Activated T-cell treated with anti-CD3 and anti-CD28 coated beads for 24 hours (primary cell): ENCODE measurements at regions not wholly inside any gene's neighbourhood (a gene's known extent, or its start where the extent isn't known, plus 50 kb on each side); places are given as distances from the start of the nearest gene placed in this dataset.

ENCODE experiments used
- DNase-seq: peaks from one replicate; pipeline ENCODE4 v3.0.0-alpha.2; 2020; ENCODE audit warnings: low read depth

DNA sequence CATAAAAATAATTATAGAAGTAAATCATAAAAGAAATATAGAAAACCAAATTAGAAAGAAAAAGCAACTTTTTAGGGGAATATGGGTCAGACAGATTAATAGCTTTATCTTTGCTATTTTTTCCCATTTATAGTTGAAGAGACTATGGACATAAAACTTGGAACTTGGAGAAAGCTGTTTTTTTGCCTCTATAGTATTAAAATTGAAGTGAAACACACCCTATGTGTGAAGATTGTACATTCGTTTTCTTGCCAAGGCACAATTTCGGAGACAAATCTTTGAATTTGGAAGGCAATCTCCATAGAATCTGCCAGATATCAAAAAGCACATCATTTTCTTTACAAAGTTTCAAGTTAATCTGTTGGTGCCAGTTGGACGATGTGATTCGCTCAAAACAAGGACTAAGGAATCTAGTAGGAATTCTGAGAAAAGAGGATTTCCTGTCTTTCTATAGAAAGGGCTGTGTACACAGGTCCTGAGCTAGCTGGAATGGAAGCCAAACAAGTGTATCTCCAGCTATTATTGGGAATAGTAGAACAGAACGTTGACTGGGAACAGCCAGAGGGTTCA is 156.3 kb downstream of the SLC7A11 start:
- no peak for DNase-seq

DNA sequence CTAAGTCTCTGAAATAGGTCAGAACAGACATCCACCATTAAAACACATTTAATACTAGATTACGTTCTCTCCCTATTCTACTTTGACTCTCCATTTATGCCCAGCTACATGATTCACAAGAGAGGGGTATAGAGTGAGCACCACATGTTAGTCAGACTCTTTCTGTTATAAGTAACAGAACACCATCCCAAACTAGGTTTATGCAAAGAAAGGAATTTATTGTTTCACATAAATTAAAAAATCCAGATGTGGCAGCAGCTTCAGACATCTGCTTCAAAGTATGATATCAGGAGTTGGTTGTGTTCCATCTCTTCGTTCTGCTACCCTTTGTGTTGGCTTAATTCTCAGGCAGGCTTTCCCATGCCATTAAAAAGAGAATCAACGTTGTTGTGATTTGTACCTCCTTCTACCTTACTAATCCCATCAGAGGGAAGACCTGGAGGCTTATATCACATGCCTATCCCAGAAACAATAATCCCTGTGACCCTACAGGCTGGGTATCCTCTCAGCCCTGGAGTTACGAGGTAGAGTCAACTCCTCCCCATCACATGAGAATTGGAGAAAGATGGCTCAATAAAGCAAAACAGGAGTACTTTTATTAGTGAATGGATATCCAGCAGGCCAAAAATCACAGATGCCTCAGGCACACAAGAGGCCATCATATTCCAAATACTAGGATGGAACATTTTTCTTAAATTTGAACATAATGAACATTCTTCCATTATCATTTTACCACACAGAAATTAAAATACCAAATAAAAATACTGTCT is 163.2 kb downstream of the SLC7A11 start:
- DNase-seq: no peak

DNA sequence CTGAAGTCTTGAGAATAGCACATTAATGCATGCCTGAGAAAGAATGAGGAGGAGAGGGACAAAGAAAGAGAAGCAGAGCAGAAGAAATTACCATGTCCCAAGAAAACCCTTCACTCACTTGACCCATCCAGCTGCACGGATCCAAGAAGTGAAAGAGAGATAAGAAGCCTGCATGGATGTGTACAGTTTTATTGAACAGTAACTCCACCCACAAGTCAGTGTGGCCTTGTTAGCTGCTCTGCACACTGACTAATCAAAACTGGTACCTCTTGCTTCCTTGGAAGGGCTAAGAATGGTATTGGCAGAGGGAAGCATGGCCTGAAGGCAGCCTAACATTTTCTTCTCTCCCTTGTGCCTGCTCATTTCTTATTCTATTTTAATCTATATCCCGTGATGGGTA is 163.9 kb downstream of the SLC7A11 start:
- no peak for DNase-seq

- DNase-seq: no peak
Measured at GRCh38 chr4:138076561-138076960, 165.6 kb downstream of the SLC7A11 start.

DNA sequence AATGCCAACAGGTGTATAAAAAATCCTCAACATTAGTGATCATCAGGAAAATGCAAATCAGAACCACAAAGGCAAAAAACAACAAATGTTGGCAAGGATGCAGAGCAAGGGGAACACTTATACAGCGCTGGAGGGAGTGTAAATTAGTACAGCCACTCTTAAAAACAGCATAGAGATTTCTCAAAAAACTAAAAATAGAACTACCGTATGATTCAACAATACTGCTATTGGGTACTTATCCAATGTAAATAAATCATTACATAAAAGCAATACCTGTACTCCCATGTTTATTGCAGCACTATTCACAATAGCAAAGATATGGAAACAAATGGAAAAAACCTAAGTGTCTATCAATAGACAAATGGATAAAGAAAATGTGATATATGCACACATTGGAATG is 171.3 kb downstream of the SLC7A11 start:
- no peak for DNase-seq

DNA sequence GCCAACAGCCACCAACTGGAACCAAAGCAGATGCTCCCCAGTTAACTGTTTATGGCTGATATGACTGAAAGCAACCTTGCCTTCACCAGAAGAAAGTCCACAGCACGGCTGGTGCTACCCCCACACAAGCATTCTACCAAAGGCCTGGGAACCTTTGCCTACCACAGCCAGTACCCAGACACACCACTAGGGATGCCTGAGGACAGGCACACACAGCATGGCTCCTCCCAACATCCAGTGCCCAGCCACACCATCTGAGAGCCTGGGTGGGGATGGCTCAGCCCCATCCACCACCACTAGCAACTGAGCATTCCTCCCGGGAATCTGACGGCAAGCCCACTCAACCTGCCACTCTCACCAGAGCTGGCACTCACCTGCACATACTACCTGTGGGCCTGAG is 178.6 kb downstream of the SLC7A11 start:
- DNase-seq: no peak

GRCh38 chr4:138062929-138063328 is 179.2 kb downstream of the SLC7A11 start:
- DNase-seq: no peak

DNA sequence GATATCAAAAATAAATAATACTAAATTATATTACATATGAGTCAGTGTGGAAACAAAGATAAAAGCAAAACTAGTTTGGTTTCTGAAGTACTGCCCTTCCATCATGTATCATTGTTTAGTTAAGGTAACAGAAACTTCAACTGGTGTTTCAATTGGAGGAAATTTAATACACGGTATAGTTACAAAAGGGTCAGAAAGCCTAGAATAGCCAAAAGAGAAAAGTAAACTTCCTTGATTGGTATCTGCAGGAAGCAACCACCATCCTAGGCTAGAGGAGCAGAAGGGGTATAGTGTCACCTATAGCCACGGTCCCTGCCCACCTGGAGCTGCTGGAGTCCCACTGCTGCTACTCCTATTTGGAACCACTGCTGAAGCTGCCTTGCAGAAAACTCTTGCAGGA is 185.6 kb downstream of the SLC7A11 start:
- no peak for DNase-seq

DNA sequence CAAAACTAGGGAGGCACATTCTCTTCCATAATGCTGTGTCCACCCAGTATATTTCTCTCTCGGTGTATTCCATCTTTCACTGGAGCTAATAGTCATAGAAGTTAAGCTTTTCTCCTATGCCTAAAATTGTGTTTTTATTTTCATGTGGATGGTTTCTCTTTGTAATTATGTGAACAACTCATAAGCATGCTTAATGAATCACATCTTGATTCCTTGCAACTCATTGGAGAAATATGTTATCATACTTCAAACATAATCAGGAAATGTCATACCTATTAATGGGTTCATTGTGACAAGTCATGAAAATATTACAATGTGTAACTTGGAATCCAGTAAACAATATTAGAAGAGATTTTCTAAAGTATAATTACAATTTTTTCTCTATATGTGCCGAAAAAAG is 186.3 kb downstream of the SLC7A11 start:
- DNase-seq: no peak

DNA sequence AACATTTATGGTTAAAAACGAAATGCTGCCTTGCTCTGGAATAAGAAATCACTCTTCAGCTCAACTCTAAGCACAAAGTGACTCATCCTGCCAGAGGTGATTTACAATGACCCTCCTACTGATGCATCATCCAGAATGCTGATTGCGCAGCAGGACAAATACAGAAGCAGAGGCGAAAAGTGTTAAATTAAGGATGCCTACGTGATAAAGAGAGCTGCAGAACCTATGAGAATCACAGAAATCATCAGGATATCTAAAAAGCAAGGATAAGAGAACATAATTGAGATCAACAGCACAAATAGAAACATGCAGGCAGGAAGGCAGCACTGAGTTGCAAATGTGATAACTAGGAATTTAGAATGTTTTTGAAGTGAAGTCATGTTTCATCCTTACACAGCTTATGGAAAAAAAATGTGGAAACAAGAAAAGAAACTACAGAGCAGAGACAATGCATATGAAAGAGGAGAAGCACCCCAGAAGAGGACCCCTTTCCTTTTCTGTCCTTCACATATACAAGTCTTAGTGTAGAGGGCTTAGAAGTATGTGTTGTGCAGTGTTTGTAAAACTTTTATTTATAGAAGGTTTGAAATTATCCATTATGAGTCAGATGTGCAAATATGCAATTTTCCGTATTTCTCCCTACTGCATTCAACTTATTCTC is 188.4 kb downstream of the SLC7A11 start:
- no peak for DNase-seq

DNA sequence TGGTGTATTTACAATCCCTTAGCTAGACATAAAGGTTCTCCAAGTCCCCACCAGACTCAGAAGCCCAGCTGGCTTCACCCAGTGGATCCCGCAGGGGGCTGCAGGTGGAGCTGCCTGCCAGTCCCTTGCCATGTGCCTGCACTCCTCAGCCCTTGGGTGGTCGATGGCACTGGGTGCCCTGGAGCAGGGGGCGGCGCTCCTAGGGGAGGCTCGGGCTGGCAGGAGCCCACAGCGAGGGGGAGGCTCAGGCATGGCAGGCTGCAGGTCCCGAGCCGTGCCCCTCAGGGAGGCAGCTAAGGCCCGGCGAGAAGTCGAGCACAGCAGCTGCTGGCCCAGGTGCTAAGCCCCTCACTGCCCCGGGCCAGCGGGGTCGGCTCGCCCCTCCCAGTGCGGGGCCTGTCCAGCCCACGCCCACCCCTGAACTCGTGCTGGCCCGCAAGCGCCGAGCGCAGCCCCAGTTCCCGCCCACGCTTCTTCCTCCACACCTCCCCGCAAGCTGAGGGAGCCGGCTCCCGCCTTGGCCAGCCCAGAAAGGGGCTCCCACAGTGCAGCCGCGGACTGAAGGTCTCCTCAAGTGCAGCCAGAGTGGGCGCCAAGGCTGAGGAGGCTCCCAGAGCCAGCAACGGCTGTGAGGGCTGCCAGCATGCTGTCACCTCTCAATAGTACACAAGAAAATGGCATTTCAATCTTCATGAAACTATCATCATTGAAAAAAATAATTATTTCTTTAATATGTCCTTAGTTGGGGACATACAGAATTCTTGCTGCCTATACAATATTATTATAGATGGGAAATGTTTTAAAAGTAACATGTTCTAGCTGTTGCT is 189.1 kb downstream of the SLC7A11 start:
- no peak for DNase-seq

DNA sequence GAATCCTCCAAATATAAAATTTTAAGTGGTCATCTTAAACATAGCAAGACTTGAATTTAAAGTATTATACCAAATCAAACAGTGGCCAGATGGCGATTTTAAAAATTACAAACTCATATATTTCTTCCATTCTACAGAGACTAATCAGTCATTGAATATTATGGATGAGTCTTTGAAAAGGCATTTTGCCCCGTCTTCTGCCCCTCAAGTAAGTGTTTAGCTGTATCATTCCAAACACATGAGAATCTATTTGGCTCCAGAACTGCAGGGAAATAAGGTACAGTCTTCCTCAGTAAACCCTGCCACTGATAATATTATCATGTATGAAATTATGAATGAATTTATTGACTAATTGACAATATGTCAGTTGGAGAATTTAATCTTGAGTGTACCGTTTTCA is 191.0 kb downstream of the SLC7A11 start:
- no peak for DNase-seq

DNA sequence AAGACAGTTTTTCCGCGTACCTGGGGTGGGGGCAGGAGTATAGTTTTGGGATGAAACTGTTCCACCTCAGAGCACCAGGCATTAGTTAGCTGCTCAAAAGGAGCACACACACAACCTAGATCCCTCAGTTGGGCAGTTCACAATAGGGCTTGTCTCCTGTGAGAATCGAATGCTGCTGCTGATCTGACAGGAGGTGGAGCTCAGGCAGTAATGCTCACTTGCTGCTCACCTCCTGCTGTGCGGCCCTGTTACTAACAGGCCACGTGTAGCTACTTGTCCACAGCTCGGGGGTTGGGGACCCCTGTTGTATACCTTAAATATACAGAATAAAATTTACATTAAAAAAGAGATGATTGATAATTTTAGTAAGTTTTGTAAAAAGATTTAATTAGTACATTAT is 191.5 kb downstream of the SLC7A11 start:
- no peak for DNase-seq

DNA sequence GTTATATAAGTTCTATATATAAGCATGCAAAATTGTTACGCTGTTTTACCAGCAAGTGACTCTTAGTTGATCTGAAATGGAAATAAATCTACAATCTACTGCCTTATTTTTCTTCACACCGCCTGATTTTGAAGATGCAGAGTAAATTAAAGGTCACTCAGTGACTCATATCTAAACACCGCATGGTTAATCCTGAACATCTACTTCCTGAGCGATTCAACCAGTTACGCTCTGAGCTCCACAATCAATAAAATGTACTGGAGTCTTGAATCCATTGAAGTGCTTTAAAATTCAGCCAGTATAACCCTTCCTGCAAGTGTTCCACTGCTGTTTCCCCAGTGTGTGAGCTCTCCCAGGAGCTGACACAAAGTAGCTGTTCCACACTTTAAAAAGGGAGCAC is 192.8 kb downstream of the SLC7A11 start:
- DNase-seq: no peak

DNA sequence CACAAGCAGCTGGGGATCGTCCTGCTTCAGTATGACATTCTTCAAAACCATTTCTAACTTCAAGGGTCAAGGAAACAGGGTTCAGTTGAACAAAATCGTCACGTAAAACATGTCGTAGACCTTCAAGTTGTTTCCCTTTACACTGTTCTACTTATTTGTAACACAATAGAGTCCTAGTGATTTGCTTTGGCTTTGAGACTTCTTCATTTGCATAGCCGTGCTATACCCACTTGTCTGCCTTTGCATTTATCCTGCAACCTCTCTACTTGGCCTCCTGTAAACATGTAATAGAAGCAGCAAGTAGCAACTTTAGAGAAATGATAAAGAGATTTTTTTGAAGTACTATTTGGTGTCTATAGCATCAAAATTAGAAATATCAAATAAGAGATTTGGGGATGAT is 194.9 kb downstream of the SLC7A11 start:
- no peak for DNase-seq

- no peak for DNase-seq
Measured at GRCh38 chr4:138045036-138045435, 197.1 kb downstream of the SLC7A11 start.

- DNase-seq: no peak
Measured at GRCh38 chr4:138039010-138039409, 203.1 kb downstream of the SLC7A11 start.

- no peak for DNase-seq
Measured at GRCh38 chr4:138037696-138038095, 204.5 kb downstream of the SLC7A11 start.

GRCh38 chr4:138035781-138036258 is 206.3 kb downstream of the SLC7A11 start:
- DNase-seq: no peak

DNA sequence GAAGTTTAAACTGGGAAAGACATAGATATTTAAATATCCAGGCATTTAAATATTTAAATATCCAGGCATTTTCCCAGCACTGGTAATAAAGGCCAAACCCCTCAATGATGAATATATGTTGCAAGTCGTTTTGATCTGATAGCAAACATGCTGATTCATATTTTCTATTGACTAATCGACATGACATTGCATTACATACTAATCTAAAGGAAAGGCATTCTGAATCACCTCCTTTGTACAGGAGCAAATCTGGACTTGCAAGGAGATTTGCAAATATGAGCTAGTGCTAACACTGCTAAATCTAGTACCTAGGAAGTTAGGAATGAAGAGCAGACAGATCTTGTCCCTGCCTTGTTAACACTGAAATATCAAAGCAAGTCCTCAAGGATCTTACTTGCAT is 207.3 kb downstream of the SLC7A11 start:
- DNase-seq: no peak

- DNase-seq: no peak
Measured at GRCh38 chr4:138032222-138032621, 209.9 kb downstream of the SLC7A11 start.

- DNase-seq: no peak
Measured at GRCh38 chr4:138030375-138030774, 211.8 kb downstream of the SLC7A11 start.

GRCh38 chr4:138028923-138029322 is 213.2 kb downstream of the SLC7A11 start:
- no peak for DNase-seq
